Dedifferentiated amniotic fluid mesenchymal stem cell (primary cell): ENCODE measurements at regions not wholly inside any gene's neighbourhood (a gene's known extent, or its start where the extent isn't known, plus 50 kb on each side); places are given as distances from the start of the nearest gene placed in this dataset.

ENCODE experiments used
- DNase-seq: peaks from one replicate; pipeline ENCODE4 v3.0.0-alpha.2; 2016; ENCODE audit errors: extremely low spot score

GRCh38 chr10:10204415-10204814, 813.3 kb upstream of the CELF2 start:
- no peak for DNase-seq

- DNase-seq, result no peak
Observed at GRCh38 chr10:10205906-10206305, 811.8 kb upstream of the CELF2 start.

- DNase-seq, result no peak
Observed at GRCh38 chr10:10207538-10207937, 810.1 kb upstream of the CELF2 start.

GRCh38 chr10:10208196-10208595, 809.5 kb upstream of the CELF2 start:
- DNase-seq, result no peak

GRCh38 chr10:10209167-10209566, 808.5 kb upstream of the CELF2 start:
- DNase-seq, result no peak

GRCh38 chr10:10211409-10211808, 806.3 kb upstream of the CELF2 start:
- no peak for DNase-seq

GRCh38 chr10:10213237-10213636, 804.4 kb upstream of the CELF2 start:
- no peak for DNase-seq

- no peak for DNase-seq
Observed at GRCh38 chr10:10222304-10222841, 795.3 kb upstream of the CELF2 start.

- no peak for DNase-seq
Observed at GRCh38 chr10:10223131-10223530, 794.5 kb upstream of the CELF2 start.

GRCh38 chr10:10225136-10225676, 792.5 kb upstream of the CELF2 start:
- no peak for DNase-seq

GRCh38 chr10:10233229-10233628, 784.4 kb upstream of the CELF2 start:
- no peak for DNase-seq

GRCh38 chr10:10235003-10235402, 782.7 kb upstream of the CELF2 start:
- DNase-seq, result no peak

- no peak for DNase-seq
Observed at GRCh38 chr10:10247585-10247984, 770.1 kb upstream of the CELF2 start.

GRCh38 chr10:10256860-10257259, 760.8 kb upstream of the CELF2 start:
- DNase-seq, result no peak

- DNase-seq, result no peak
Observed at GRCh38 chr10:10259013-10259412, 758.7 kb upstream of the CELF2 start.

GRCh38 chr10:10270126-10271050, 747.3 kb upstream of the CELF2 start:
- DNase-seq, result no peak

GRCh38 chr10:10271639-10272192, 746.0 kb upstream of the CELF2 start:
- DNase-seq, result no peak

GRCh38 chr10:10273661-10274060, 744.0 kb upstream of the CELF2 start:
- DNase-seq, result no peak

- DNase-seq, result no peak
Observed at GRCh38 chr10:10279906-10280305, 737.8 kb upstream of the CELF2 start.

GRCh38 chr10:10292501-10292900, 725.2 kb upstream of the CELF2 start:
- no peak for DNase-seq

GRCh38 chr10:10293041-10293440, 724.6 kb upstream of the CELF2 start:
- DNase-seq, result no peak

GRCh38 chr10:10293481-10293951, 724.2 kb upstream of the CELF2 start:
- DNase-seq, result no peak
